NCI-H1105 (cell line): ENCODE measurements at regions not wholly inside any gene's neighbourhood (a gene's known extent, or its start where the extent isn't known, plus 50 kb on each side); places are given as distances from the start of the nearest gene placed in this dataset.
"Not testable (repeated sequence)": the region's sequence is repeated elsewhere in the genome, so short reads cannot be mapped to it uniquely, and the experiment has no call there.

Experiments
- DNase-seq: peaks from one replicate; lab custom pipeline; 2025; lab: John Stamatoyannopoulos, UW

- DNase-seq: no peak
Observed at GRCh38 chr12:11980115-11980514, 90.6 kb upstream of the BCL2L14 start.

- no peak for DNase-seq
Observed at GRCh38 chr12:11981121-11981733, 89.5 kb upstream of the BCL2L14 start.

GRCh38 chr12:11984417-11984816, 86.3 kb upstream of the BCL2L14 start:
- DNase-seq: no peak

GRCh38 chr12:11986165-11986564, 84.6 kb upstream of the BCL2L14 start:
- no peak for DNase-seq

- DNase-seq: no peak
Observed at GRCh38 chr12:11987901-11988300, 82.8 kb upstream of the BCL2L14 start.

GRCh38 chr12:11991604-11992003, 79.1 kb upstream of the BCL2L14 start:
- DNase-seq: no peak

- no peak for DNase-seq
Observed at GRCh38 chr12:11992515-11992914, 78.2 kb upstream of the BCL2L14 start.

- DNase-seq: not testable (repeated sequence)
Observed at GRCh38 chr12:11998307-11998943, 72.3 kb upstream of the BCL2L14 start.

GRCh38 chr12:11998944-11999315, 71.8 kb upstream of the BCL2L14 start:
- no peak for DNase-seq

- DNase-seq: no peak
Observed at GRCh38 chr12:12003609-12004008, 67.1 kb upstream of the BCL2L14 start.

GRCh38 chr12:12004524-12004923, 66.2 kb upstream of the BCL2L14 start:
- peak; percentile 57 for DNase-seq

- no peak for DNase-seq
Observed at GRCh38 chr12:12007001-12007712, 63.6 kb upstream of the BCL2L14 start.

- no peak for DNase-seq
Observed at GRCh38 chr12:12007713-12008231, 63.0 kb upstream of the BCL2L14 start.

- DNase-seq: no peak
Observed at GRCh38 chr12:12008232-12008850, 62.4 kb upstream of the BCL2L14 start.

GRCh38 chr12:12008931-12009611, 61.7 kb upstream of the BCL2L14 start:
- DNase-seq: peak; percentile 65

- DNase-seq: not testable (repeated sequence)
Observed at GRCh38 chr12:12009749-12010276, 60.9 kb upstream of the BCL2L14 start.

GRCh38 chr12:12010277-12011039, 60.3 kb upstream of the BCL2L14 start:
- DNase-seq: no peak

GRCh38 chr12:12011880-12012260, 58.9 kb upstream of the BCL2L14 start:
- no peak for DNase-seq

- DNase-seq: no peak
Observed at GRCh38 chr12:12015073-12015685, 55.6 kb upstream of the BCL2L14 start.

GRCh38 chr12:12016284-12017100, 54.2 kb upstream of the BCL2L14 start:
- no peak for DNase-seq
